RWPE2 (cell line): ENCODE measurements at regions not wholly inside any gene's neighbourhood (a gene's known extent, or its start where the extent isn't known, plus 50 kb on each side); places are given as distances from the start of the nearest gene placed in this dataset.

Experiments used
- ATAC-seq: fragments of 200-7000 bp; cut with Tn5 transposase; 3 replicates; pipeline ENCODE4 v1.9.1; 2021; ENCODE audit warnings: low read depth
- DNase-seq: peaks from one replicate; pipeline ENCODE4 v3.0.0-alpha.2; 2020; ENCODE audit warnings: low spot score
- H3K27ac ChIP-seq: fragments of 450-650 bp; 2 replicates; pipeline ENCODE4 v1.5.1; 2017; ENCODE audit warnings: mild to moderate bottlenecking; ENCODE audit not compliant: poor library complexity, severe bottlenecking
- H3K27me3 ChIP-seq: fragments of 250-450 bp; sonication (Bioruptor Pico); 2 replicates; pipeline ENCODE4 v1.5.1; 2021; ENCODE audit warnings: mild to moderate bottlenecking, moderate library complexity; ENCODE audit not compliant: insufficient read depth, poor library complexity, severe bottlenecking
- H3K36me3 ChIP-seq: fragments of 250-450 bp; sonication (Bioruptor Pico); 2 replicates; pipeline ENCODE4 v1.5.1; 2020; ENCODE audit warnings: low read depth, mild to moderate bottlenecking, moderate library complexity
- H3K4me1 ChIP-seq: fragments of 250-450 bp; sonication (Bioruptor Pico); 2 replicates; pipeline ENCODE4 v1.5.1; 2021; ENCODE audit warnings: mild to moderate bottlenecking, moderate library complexity; ENCODE audit not compliant: insufficient read depth, poor library complexity, severe bottlenecking
- H3K4me3 ChIP-seq: fragments of 250-450 bp; sonication (Bioruptor Pico); 2 replicates; pipeline ENCODE4 v1.5.1; 2021; ENCODE audit warnings: mild to moderate bottlenecking, moderate library complexity; ENCODE audit not compliant: severe bottlenecking
- H3K9me3 ChIP-seq: fragments of 250-450 bp; sonication (Bioruptor Pico); 2 replicates; pipeline ENCODE4 v1.5.1; 2021; ENCODE audit warnings: mild to moderate bottlenecking, moderate library complexity; ENCODE audit not compliant: severe bottlenecking
- CTCF ChIP-seq: fragments of 450-650 bp; IDR thresholded peaks from one replicate; pipeline ENCODE4 v1.5.1; 2017; ENCODE audit warnings: mild to moderate bottlenecking, moderate library complexity; ENCODE audit not compliant: poor library complexity, severe bottlenecking

- ATAC-seq: no peak
- Histone ChIP-seq H3K4me1 (no peaks in the 10 kb centered on the region), H3K4me3 (no peak overlapping the region), H3K27me3 (no peaks in the 10 kb centered on the region), H3K27ac (no peak overlapping the region), H3K9me3 (no peaks in the 10 kb centered on the region), H3K36me3 (no peaks in the 10 kb centered on the region)
- DNase-seq: no peak
- TF ChIP-seq CTCF: no peak
Observed at GRCh38 chr2:19051203-19051831, 307.1 kb downstream of the OSR1 start.

- Histone ChIP-seq H3K4me3 (no peak overlapping the region), H3K4me1 (no peaks in the 10 kb centered on the region), H3K27me3 (no peaks in the 10 kb centered on the region), H3K36me3 (no peaks in the 10 kb centered on the region), H3K27ac (no peak overlapping the region), H3K9me3 (no peaks in the 10 kb centered on the region)
- no peak for DNase-seq
- ATAC-seq: no peak
- TF ChIP-seq CTCF: no peak
Observed at GRCh38 chr2:19050354-19050753, 308.1 kb downstream of the OSR1 start.

- Histone ChIP-seq H3K27ac (no peak overlapping the region), H3K36me3 (no peaks in the 10 kb centered on the region), H3K4me1 (no peaks in the 10 kb centered on the region), H3K4me3 (no peak overlapping the region), H3K27me3 (no peaks in the 10 kb centered on the region), H3K9me3 (no peaks in the 10 kb centered on the region)
- TF ChIP-seq CTCF: no peak
- ATAC-seq: no peak
- DNase-seq: no peak
Observed at GRCh38 chr2:19048593-19049266, 309.7 kb downstream of the OSR1 start.

GRCh38 chr2:19046986-19047780, 311.2 kb downstream of the OSR1 start:
- H3K4me1 ChIP-seq: no peaks in the 10 kb centered on the region
- ATAC-seq (no peak), DNase-seq (no peak)
- H3K9me3 ChIP-seq: no peaks in the 10 kb centered on the region
- no peak overlapping the region for H3K4me3 ChIP-seq
- no peak overlapping the region for H3K27ac ChIP-seq
- TF ChIP-seq CTCF: no peak
- no peaks in the 10 kb centered on the region for H3K36me3 ChIP-seq
- H3K27me3 ChIP-seq: no peaks in the 10 kb centered on the region
